ENCODE measurements at regions not wholly inside any gene's neighbourhood (a gene's known extent, or its start where the extent isn't known, plus 50 kb on each side); places are given as distances from the start of the nearest gene placed in this dataset.

DNA sequence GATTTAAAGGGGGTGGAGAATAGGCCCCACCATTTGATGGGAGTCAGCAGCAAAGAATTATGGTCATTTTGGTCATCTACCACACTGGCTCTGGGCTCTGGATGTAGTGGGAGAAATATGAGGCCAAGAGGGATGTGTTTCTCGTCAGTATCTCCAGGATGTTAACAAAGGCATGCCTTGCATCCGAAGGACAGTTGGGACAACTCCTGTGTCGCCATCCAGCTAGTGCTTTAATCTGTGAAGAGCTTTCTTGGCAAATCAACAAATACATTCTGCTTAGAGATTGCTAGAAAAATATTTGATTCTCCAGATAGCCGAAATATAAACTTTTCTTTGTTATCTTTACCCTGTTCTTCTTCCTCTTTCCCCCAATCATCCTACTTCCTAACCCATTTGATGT, 287.1 kb upstream of the TNP1 start:
- H3K4me3 ChIP-seq (ENCODE audit: control insufficient read depth, low read depth, low read length), result no peak overlapping the region
- no peak for DNase-seq (ENCODE audit: low read depth)
- TF ChIP-seq, protein P1, sequence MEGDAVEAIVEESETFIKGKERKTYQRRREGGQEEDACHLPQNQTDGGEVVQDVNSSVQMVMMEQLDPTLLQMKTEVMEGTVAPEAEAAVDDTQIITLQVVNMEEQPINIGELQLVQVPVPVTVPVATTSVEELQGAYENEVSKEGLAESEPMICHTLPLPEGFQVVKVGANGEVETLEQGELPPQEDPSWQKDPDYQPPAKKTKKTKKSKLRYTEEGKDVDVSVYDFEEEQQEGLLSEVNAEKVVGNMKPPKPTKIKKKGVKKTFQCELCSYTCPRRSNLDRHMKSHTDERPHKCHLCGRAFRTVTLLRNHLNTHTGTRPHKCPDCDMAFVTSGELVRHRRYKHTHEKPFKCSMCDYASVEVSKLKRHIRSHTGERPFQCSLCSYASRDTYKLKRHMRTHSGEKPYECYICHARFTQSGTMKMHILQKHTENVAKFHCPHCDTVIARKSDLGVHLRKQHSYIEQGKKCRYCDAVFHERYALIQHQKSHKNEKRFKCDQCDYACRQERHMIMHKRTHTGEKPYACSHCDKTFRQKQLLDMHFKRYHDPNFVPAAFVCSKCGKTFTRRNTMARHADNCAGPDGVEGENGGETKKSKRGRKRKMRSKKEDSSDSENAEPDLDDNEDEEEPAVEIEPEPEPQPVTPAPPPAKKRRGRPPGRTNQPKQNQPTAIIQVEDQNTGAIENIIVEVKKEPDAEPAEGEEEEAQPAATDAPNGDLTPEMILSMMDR (IDR thresholded peaks at IDR 0.05; ENCODE audit: control insufficient read depth, insufficient read depth, low read depth, low read length, missing control alignments), result no peak

DNA sequence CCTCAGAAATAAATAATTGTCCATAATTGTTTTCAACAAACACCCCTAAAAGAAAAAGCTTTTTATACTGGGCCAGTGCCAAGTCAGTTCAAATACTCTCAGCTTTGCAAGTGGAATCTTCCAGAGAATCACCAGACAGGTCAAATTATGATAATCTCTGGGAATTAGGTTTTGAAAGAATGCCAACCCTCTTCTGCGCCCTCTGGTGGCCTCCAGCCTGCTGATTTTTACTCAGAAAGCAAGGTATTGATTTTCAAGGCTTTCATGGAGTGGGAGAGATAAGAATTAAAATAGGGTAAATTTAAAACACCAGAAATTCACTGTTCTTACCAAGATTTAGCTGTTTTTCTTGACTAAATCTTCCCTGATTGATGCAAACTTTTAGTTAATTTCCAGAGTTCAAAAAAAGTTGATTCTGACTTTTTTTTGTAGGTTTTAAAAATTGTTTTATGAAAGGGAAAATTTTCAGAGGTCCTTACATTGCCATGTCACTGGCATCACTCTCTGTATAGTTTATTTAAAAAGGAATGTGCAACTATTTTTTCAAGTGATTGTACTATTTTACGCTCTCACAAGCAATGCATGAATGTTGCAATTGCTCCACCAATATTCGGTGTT, 282.9 kb upstream of the TNP1 start:
- H3K4me3 ChIP-seq (ENCODE audit: control insufficient read depth, low read depth, low read length), result no peak overlapping the region
- DNase-seq (ENCODE audit: low read depth), result no peak
- TF ChIP-seq, protein P1 (IDR thresholded peaks at IDR 0.05; ENCODE audit: control insufficient read depth, insufficient read depth, low read depth, low read length, missing control alignments), result peak; percentile 62

DNA sequence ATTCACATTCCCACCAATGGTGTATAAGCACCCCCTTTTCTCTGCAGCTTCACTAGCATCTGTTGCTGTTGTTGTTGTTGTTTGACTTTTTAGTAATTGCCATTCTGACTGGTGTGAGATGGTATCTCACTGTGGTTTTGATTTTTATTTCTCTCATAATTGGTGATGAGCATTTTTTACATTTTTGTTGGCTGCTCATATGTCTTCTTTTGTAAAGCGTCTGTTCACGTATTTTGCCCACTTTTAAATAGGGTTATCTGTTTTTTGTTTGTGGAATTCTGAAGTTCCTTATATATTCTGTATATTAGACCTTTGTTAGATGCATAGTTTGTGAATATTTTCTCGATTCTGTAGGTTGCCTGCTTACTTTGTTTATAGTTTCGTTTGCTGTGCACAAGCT, 278.4 kb upstream of the TNP1 start:
- no peak for DNase-seq (ENCODE audit: low read depth)
- H3K4me3 ChIP-seq (ENCODE audit: control insufficient read depth, low read depth, low read length), result no peak overlapping the region
- TF ChIP-seq, protein P1 (IDR thresholded peaks at IDR 0.05; ENCODE audit: control insufficient read depth, insufficient read depth, low read depth, low read length, missing control alignments), result no peak

DNA sequence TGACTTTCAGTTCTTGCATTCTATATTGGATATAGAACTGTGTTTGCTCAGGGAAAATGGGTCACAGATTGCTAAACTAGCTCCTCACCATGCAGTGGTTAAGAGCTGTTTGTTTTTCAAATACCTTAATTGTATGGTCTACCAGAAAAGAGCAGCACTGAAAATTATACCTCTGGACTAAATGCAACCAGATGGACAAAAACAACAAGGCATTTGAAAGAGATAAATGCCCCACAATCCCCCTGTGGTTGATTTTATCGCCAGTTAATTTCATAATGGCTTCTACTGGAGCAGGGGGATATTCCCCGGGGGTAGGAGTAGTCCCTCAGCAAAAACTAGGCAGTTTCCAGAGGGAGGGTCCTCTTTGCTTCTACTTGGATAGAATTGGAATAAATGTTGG, 267.9 kb upstream of the TNP1 start:
- no peak for DNase-seq (ENCODE audit: low read depth)
- TF ChIP-seq, protein P1 (IDR thresholded peaks at IDR 0.05; ENCODE audit: control insufficient read depth, insufficient read depth, low read depth, low read length, missing control alignments), result no peak

DNA sequence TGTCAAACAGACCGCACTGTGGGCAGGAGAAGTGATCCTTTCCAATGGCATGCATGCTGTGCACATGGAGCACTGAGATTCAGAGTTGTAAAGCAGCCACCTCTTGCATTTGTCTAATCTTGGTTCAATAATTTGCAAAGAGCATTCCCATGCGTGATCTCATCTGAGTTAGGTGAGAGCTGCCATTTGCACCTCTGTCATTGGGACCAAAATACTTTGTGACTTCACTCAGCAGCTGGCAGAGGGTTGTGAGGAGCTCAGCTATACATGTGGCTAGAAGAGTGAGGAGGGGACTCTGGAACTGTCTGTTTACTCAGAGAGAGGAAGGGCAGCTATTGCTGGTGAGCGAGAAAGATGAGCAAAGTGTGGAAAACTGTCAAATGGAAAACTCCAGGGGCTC, 265.1 kb upstream of the TNP1 start:
- TF ChIP-seq, protein P1 (IDR thresholded peaks at IDR 0.05; ENCODE audit: control insufficient read depth, insufficient read depth, low read depth, low read length, missing control alignments), result no peak
- DNase-seq (ENCODE audit: low read depth), result no peak
- no peak overlapping the region for H3K4me3 ChIP-seq (ENCODE audit: control insufficient read depth, low read depth, low read length)

More for the DNA sequence above, 267.9 kb upstream of the TNP1 start:
- no peak overlapping the region for H3K4me3 ChIP-seq (ENCODE audit: control insufficient read depth, low read depth, low read length)

DNA sequence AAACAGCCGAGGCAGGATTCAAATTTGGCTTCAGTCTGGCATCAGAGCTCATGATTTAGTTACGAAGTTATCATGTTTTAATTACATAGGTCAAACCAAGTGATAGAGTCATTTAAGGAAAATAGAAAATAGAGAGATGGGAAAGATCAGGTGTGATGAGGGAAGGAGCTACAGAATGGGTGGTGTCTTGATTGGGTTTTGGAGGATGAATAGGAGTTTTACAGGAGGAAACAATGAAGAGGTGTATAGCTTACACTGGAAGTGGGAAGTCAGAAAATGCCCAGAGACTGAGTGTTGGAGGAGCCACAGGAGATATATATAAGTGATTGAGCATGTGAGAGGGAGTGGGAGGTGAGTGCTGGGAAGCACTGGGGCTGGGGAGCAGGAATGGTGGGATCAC, 264.2 kb upstream of the TNP1 start:
- no peak for DNase-seq (ENCODE audit: low read depth)
- TF ChIP-seq, protein P1 (IDR thresholded peaks at IDR 0.05; ENCODE audit: control insufficient read depth, insufficient read depth, low read depth, low read length, missing control alignments), result no peak
- no peak overlapping the region for H3K4me3 ChIP-seq (ENCODE audit: control insufficient read depth, low read depth, low read length)

DNA sequence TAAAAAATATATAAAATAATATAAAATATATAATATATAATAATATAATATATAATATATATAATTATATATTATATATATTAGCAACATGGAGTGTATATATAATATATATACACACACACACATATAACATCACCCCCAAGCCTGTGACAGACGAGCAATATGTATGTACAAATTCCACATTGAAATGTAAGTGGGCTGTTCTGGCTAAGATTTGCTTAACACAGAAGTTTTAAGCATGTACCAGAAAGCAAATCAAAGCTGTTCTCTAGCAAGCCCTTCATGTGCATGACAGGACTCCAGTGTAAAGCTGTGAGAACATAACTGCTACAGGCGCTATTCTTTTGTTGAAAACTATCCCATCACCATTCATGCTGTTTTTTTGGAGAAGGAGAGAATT, 261.7 kb upstream of the TNP1 start:
- TF ChIP-seq, protein P1 (IDR thresholded peaks at IDR 0.05; ENCODE audit: control insufficient read depth, insufficient read depth, low read depth, low read length, missing control alignments), result no peak
- no peak overlapping the region for H3K4me3 ChIP-seq (ENCODE audit: control insufficient read depth, low read depth, low read length)
- DNase-seq (ENCODE audit: low read depth), result no peak
